MCF 10A (cell line): ENCODE measurements at regions not wholly inside any gene's neighbourhood (a gene's known extent, or its start where the extent isn't known, plus 50 kb on each side); places are given as distances from the start of the nearest gene placed in this dataset.
"Not testable (repeated sequence)": the region's sequence is repeated elsewhere in the genome, so short reads cannot be mapped to it uniquely, and the experiment has no call there.

Source experiments
- BruUV-seq: library from RNA; stranded (reverse); fragments of 400-500 nt; replicated peaks from 2 replicates; lab custom pipeline; 2021; lab: Mats Ljungman, UMichigan
- CTCF ChIA-PET: fragments of 300-600 bp; sonication (Branson Sonifier 250); formaldehyde crosslinking; extraction: SDS; loops from one replicate; lab custom pipeline; 2021; ENCODE audit warnings: antibody characterized with exemption, inconsistent platforms; lab: Yijun Ruan, JAX
- POLR2A ChIA-PET: fragments of 300-600, 350-650 bp; sonication (Branson Sonifier 250); formaldehyde crosslinking; extraction: SDS; loops from one replicate; lab custom pipeline; 2020; ENCODE audit warnings: antibody characterized with exemption, inconsistent platforms; lab: Yijun Ruan, JAX
- DNase-seq: peaks from one replicate; pipeline ENCODE4 v3.0.0-alpha.2; 2018; ENCODE audit not compliant: unreplicated experiment
- H3K27ac Mint-ChIP-seq: one replicate; pipeline ENCODE4 v1.8.0; 2022; ENCODE audit warnings: mild to moderate bottlenecking, low read depth, mixed read lengths; ENCODE audit not compliant: unreplicated experiment
- H3K27me3 Mint-ChIP-seq: one replicate; pipeline ENCODE4 v1.8.0; 2022; ENCODE audit warnings: mixed read lengths; ENCODE audit not compliant: insufficient read depth, unreplicated experiment
- H3K36me3 Mint-ChIP-seq: one replicate; pipeline ENCODE4 v1.8.0; 2022; ENCODE audit warnings: mild to moderate bottlenecking, moderate library complexity, mixed read lengths; ENCODE audit not compliant: insufficient read depth, unreplicated experiment
- H3K4me1 Mint-ChIP-seq: one replicate; pipeline ENCODE4 v1.8.0; 2022; ENCODE audit warnings: mixed read lengths; ENCODE audit not compliant: insufficient read depth, unreplicated experiment
- H3K4me3 Mint-ChIP-seq: one replicate; pipeline ENCODE4 v1.8.0; 2022; ENCODE audit warnings: mild to moderate bottlenecking, moderate library complexity, mixed read lengths; ENCODE audit not compliant: unreplicated experiment
- H3K9me3 Mint-ChIP-seq: one replicate; pipeline ENCODE4 v1.8.0; 2022; ENCODE audit warnings: mixed read lengths; ENCODE audit not compliant: unreplicated experiment
- intact Hi-C: fragments of 100-400 bp; cut with micrococcal nuclease; formaldehyde crosslinking; loops from 2 replicates; pipeline ENCODE4 v1.14.1; 2022
- TF ChIP-seq, protein P1 (sequence below): fragments of 200-600 bp; IDR thresholded peaks from one replicate; pipeline ENCODE4 v1.8.0; 2022; ENCODE audit warnings: antibody characterized with exemption, mild to moderate bottlenecking; ENCODE audit not compliant: unreplicated experiment

DNA sequence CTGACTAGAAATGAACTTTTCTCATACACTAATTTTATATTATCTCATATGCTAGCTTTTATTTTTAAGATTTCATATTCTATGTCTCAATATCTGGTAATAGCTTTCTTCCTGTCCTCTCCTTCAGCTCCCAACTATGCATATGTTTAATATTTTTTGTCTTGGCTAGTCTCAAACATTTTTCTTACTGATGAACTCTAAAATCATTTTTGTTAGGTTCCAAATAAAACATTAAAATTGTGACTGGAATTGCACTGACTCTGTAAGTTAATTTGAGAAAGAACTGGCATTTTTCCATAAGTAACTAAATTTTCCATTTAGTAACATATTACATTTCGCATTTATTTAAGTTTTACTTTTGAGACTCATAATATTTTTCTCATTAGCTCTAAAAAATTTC, 368.5 kb upstream of the DPYD start:
- DNase-seq: no peak
- TF ChIP-seq, protein P1, sequence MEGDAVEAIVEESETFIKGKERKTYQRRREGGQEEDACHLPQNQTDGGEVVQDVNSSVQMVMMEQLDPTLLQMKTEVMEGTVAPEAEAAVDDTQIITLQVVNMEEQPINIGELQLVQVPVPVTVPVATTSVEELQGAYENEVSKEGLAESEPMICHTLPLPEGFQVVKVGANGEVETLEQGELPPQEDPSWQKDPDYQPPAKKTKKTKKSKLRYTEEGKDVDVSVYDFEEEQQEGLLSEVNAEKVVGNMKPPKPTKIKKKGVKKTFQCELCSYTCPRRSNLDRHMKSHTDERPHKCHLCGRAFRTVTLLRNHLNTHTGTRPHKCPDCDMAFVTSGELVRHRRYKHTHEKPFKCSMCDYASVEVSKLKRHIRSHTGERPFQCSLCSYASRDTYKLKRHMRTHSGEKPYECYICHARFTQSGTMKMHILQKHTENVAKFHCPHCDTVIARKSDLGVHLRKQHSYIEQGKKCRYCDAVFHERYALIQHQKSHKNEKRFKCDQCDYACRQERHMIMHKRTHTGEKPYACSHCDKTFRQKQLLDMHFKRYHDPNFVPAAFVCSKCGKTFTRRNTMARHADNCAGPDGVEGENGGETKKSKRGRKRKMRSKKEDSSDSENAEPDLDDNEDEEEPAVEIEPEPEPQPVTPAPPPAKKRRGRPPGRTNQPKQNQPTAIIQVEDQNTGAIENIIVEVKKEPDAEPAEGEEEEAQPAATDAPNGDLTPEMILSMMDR: no peak
- intact Hi-C loops: no loop called here
- no TSS peak for BruUV-seq
- H3K27ac Mint-ChIP-seq: no peak overlapping the region
- no peak overlapping the region for H3K4me3 Mint-ChIP-seq
- H3K27me3 Mint-ChIP-seq: no peaks in the 10 kb centered on the region
- no peaks in the 10 kb centered on the region for H3K9me3 Mint-ChIP-seq
- CTCF ChIA-PET: interaction anchor here (0.6 to 1.0 kb wide), 2 partner anchors 13 to 1392 kb away, joined by 3 to 4 read pairs; no protein-coding TSS in a partner anchor
- peaks cover 15% of the 10 kb centered on the region for H3K4me1 Mint-ChIP-seq
- peaks cover 6% of the 10 kb centered on the region for H3K36me3 Mint-ChIP-seq
- POLR2A ChIA-PET: interaction anchor here (0.9 to 1.3 kb wide), 2 partner anchors 11 to 25 kb away, joined by 3 to 4 read pairs; no protein-coding TSS in a partner anchor

DNA sequence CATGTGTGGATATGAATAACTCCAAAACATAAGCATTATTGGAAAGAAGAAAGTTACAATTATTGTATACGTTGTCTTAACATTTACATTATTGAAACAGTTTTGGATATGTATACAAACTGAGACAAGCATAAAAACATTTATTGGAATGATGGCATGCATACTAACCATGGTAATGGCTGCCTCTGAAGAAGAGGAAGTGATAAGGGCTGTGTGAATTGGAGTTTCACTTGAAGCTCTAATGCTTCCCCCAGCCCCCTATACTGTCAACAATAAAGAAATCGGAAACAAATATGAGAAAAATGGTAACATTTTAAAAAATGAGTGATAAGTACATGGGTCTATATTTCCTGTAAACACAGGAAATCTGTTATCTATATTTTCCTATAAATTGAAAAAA, 367.7 kb upstream of the DPYD start:
- no peaks in the 10 kb centered on the region for H3K9me3 Mint-ChIP-seq
- intact Hi-C loops: no loop called here

DNA sequence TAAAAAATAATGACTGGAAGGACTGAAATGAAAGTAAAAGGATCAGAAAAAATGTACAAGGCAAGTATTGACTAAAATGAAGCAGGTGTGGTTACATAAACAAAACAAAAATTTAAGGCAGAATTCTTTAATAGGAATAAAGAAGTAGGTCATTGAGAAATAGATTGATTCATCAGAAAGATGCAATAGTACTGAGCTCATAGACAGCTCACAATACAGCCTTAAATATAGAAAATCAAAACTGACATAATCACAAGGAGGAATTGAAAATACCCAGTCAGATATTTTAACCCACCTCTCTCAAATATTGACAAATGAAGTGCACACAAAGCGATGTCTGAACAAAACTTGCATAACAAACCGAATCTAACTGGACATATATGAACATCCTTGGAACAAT, 366.8 kb upstream of the DPYD start:
- TF ChIP-seq, protein P1: no peak
- Mint-ChIP-seq H3K9me3 (no peaks in the 10 kb centered on the region), H3K27ac (no peak overlapping the region), H3K4me1 (peaks cover 15% of the 10 kb centered on the region), H3K27me3 (no peaks in the 10 kb centered on the region), H3K4me3 (no peak overlapping the region), H3K36me3 (peaks cover 6% of the 10 kb centered on the region)
- CTCF ChIA-PET: no interaction called here
- intact Hi-C loops: no loop called here
- no TSS peak for BruUV-seq
- no peak for DNase-seq
- POLR2A ChIA-PET: interaction anchor here (0.8 kb wide), 1 partner anchor 10 kb away, joined by 3 read pairs; no protein-coding TSS in a partner anchor

More for the DNA sequence above, 367.7 kb upstream of the DPYD start:
- no TSS peak for BruUV-seq
- Mint-ChIP-seq H3K27ac (no peak overlapping the region), H3K36me3 (peaks cover 6% of the 10 kb centered on the region), H3K4me3 (no peak overlapping the region), H3K27me3 (no peaks in the 10 kb centered on the region), H3K4me1 (peaks cover 15% of the 10 kb centered on the region)
- no peak for DNase-seq
- CTCF ChIA-PET: no interaction called here
- TF ChIP-seq, protein P1: no peak
- POLR2A ChIA-PET: interaction anchor here (0.7 kb wide), 1 partner anchor 35 kb away, joined by 3 read pairs; no protein-coding TSS in a partner anchor

DNA sequence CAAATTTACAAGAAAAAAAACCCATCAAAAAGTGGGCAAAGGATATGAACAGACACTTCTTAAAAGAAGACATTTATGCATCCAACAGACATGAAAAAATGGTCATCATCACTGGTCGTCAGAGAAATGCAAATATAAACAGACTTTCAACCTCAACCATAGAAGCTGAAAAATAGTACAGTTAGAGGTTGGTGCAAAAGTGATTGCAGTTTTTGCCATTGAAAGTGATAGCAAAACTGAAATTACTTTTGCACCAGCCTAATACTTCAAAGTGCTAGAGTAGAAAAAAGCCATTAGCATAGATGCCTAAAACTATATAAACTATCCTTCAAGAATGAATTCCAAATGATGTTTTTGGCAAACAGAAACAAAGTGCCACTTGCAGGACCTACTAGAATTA, 365.8 kb upstream of the DPYD start:
- no peak overlapping the region for H3K4me3 Mint-ChIP-seq
- no peaks in the 10 kb centered on the region for H3K9me3 Mint-ChIP-seq
- BruUV-seq: no TSS peak
- peaks cover 15% of the 10 kb centered on the region for H3K4me1 Mint-ChIP-seq
- H3K36me3 Mint-ChIP-seq: peaks cover 6% of the 10 kb centered on the region
- CTCF ChIA-PET: interaction anchor here (0.7 kb wide), 1 partner anchor 111 kb away, joined by 3 read pairs; no protein-coding TSS in a partner anchor
- POLR2A ChIA-PET: interaction anchor here (0.8 kb wide), 1 partner anchor 9 kb away, joined by 3 read pairs; no protein-coding TSS in a partner anchor
- H3K27me3 Mint-ChIP-seq: no peaks in the 10 kb centered on the region
- intact Hi-C loops: no loop called here
- TF ChIP-seq, protein P1: no peak
- no peak for DNase-seq
- H3K27ac Mint-ChIP-seq: no peak overlapping the region

DNA sequence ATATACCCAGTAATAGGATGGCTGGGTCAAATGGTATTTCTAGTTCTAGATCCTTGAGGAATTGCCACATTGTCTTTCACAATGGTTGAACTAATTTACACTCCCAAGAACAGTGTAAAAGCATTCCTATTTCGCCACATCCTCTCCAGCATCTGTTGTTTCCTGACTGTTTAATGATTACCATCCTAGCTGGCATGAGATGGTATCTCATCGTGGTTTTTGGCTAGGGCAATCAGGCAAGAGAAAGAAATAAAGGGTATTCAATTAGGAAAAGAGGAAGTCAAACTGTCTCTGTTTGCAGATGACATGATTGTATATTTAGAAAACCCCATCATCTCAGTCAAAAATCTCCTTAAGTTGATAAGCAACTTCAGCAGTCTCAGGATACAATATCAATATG, 364.5 kb upstream of the DPYD start:
- BruUV-seq, POLR2A ChIA-PET, H3K27me3 Mint-ChIP-seq, H3K27ac Mint-ChIP-seq, DNase-seq, H3K36me3 Mint-ChIP-seq, H3K4me3 Mint-ChIP-seq, intact Hi-C loops, H3K9me3 Mint-ChIP-seq: not testable (repeated sequence)
- H3K4me1 Mint-ChIP-seq: peaks cover 15% of the 10 kb centered on the region
- CTCF ChIA-PET: interaction anchor here (0.9 kb wide), 1 partner anchor 35 kb away, joined by 3 read pairs; no protein-coding TSS in a partner anchor
